Glomerular endothelial cell (primary cell): ENCODE measurements at regions not wholly inside any gene's neighbourhood (a gene's known extent, or its start where the extent isn't known, plus 50 kb on each side); places are given as distances from the start of the nearest gene placed in this dataset.

Experiments used
- DNase-seq: peaks from one replicate; pipeline ENCODE4 v3.0.0-alpha.2; 2011; ENCODE audit warnings: low read depth, low spot score; ENCODE audit errors: extremely low read depth

DNA sequence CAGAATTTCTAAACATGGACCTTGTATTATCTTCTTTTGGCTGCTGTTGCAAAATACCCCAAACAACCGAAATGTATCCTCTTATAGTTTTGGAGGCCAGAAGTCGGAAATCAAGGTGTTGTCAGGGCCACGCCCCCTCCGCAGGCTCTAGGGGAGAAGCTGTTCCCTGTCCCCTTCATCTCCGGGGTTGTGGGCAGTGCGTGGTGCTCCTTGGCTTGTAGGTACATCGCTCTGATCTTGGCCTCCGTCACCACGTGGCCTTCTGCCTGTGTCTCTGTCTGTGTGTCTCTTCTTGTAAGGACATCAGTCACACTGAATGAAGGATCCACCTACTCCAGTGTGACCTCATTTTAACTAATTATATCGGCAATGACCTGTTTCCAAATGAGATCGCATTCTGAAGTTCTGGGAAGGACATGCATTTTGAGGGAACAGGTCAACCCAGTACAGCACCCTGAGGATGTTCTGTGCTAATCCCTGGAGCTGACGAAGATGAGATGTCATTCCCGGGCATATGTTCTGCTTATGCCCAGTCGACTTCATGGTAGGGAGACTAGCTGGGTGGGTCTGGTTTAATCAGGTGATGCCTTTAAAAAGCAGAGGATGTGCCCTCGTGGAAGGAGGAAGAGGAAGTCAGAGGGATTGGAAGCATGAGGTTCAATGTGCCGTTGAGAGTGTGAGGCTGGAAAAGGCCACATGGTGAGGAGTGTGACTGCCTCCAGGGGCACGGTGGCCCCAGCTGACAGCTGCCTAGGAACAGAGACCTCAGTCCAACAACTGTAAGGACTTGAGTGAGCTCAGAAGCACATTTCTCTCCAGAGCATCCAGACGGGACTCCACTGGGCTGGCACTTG lies 531.1 kb downstream of the TBC1D22A start:
- no peak for DNase-seq

- DNase-seq: no peak
These were observed 530.3 kb downstream of the TBC1D22A start for GRCh38 chr22:47292546-47293320.

GRCh38 chr22:47291565-47292495 lies 529.4 kb downstream of the TBC1D22A start:
- DNase-seq: no peak

DNA sequence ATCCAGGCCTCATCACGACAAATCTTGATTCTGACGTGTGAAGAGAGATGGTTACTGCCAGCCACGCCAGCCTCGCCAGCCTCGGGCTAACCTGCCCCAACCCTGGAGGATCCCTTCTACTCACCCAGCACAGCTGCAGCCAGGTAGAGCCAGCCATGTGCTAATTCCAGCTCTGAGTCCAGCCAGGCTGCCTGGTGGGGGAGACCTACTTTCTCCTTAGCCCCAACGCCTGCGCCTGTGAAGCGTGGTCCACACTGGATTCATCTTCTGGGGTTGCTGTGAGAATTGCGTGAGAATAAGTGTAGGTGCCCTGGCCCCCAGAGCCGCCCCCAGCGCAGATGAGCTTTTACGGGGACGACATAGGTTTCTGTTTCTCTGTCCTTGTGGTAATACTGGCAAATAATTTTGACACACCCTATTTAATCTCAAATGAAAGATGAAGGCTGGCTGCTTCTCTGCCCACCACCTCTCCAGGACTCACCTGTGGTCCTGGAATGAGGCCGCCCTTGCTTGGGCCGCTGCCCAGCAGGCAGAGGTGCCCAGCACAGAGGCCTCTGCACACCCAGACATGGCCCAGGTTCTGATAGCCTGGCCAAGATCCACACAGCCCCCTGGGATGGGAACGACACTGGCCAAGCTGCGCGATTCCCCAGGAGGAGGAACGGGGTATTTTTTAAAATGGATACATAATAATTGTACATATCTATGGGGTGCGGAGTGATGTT lies 528.4 kb downstream of the TBC1D22A start:
- no peak for DNase-seq

DNA sequence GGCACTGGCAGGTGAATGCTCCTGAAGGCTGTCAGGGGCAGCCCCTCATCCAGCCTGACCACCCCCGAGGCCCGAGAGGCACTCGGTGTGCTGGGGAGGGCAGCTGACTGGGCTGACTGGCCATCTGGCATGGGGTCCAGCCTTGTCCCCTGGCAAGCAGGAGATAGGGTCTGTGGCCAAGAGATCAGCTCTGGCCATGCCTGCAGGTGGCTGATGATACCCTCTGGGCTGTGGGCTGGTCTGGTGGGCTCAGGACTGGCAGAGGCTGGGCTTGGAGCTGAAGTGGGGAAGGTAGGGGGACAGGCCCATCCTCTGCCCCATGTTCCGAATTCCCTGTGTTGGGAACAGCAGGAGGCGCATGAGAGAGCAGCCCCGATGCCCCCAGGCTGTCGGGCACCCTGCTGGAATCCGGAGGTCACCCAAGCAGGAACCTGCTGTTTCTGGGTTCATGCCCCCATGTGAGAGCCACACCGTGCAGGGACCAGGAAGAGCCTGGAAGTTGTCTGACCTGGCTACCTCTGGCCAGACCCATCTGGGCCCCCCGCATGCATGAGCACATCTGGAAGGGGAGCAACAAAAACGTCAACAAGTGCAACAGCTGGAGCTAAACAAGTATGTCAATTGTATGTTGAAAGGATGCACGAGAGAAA lies 527.0 kb downstream of the TBC1D22A start:
- DNase-seq: no peak

DNA sequence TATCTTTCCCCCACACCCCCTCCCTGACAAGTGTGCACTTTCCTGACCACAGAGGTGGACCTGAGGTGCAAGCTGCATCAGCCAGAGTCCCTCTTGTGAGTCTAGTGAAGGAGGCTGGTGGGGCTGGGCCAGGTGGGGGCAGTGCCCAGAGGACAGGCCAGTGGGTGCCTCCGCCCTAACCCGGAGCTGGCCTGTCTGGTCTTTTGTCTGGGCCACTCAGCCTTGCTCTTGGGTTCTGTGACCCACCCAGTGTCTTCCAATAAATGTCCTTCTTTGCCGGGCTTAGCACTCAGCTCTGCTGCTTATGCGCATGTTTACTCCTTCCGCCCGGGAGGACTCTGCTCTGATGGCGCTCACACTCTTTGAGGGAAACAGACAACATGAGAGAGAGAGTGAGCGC lies 526.2 kb downstream of the TBC1D22A start:
- DNase-seq: no peak

GRCh38 chr22:47287516-47287915 lies 525.1 kb downstream of the TBC1D22A start:
- DNase-seq: no peak

- no peak for DNase-seq
These were observed 524.1 kb downstream of the TBC1D22A start for GRCh38 chr22:47286590-47286989.

DNA sequence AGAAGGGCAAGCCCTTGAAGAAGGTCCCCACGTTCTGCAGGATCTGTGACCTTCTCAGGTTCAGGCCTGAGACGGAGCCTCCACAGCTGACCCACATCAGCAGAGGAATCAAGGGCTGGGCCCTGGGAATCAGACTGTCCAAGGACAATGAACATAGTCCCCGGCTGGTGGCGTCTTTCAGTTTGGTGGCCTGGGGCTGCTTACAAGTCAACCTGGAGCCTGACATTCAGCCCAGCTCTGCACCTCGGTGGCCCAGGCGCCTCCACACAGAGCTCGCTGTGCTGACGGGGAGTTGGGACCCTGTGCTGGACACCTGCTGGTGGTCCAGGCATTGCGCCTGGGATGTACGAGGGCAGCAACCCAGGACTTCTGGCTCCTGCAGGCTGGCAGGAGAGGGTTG lies 523.5 kb downstream of the TBC1D22A start:
- no peak for DNase-seq

DNA sequence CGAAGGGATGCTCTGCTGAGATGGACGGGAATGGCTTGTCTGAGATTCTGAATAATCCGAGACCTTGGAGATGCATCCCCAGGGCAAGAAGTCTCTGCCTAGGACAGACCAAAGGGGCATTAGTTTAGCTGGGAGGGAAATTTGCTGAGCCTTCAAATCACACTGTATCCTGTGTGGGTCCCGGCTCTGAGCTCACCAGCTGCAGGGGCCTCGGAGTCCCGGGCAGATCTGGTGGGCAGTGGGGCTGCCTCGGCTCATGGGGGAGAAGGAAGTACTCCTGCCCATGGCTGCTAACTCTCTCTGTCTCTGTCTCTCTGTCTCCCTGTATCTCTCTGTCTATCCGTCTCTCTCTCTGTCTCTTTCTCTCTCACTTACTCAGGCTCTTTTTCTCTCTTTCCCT lies 522.4 kb downstream of the TBC1D22A start:
- DNase-seq: no peak

GRCh38 chr22:47284360-47284759 lies 521.9 kb downstream of the TBC1D22A start:
- DNase-seq: no peak

GRCh38 chr22:47283616-47284270 lies 521.3 kb downstream of the TBC1D22A start:
- DNase-seq: no peak

DNA sequence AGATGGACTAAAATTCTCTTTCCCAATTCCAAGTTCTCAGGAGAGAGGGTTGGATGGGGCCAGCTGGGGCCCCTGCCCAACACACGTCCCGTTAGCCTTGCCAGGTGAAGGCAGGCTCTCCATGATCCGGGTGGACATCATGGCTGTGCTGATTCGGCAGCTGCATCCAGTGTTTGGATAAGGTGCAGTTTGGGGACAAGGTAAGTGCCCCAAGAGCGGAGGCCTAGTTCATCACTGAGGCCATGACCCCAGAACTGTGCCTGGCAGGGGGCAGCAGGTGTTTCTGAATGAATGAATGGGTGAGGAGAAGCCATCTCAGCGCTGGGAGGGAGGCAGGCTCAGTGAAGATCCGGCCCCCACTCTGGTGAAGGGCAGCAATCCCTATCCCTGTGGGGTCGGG lies 520.4 kb downstream of the TBC1D22A start:
- no peak for DNase-seq

DNA sequence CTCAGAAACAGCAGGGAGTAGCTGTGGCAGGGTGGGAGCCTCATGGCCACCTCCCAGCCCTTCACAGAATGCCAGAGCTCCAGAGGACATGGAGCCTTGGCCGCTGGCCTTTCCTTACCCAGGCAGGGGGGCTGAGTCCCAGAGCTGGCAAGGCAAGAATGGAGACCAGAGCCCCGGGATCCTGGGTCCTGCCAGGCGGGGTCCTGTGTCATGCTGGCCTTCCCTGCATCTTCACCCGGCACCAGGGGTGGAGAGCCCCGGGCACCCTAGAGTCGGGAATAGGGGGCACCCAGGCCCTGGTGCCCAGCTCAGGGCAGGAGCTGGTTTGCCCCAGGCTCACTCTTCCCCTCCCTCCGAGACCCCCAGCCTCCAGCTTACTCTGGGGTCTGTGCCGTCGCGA lies 519.9 kb downstream of the TBC1D22A start:
- no peak for DNase-seq

- no peak for DNase-seq
These were observed 519.0 kb downstream of the TBC1D22A start for GRCh38 chr22:47281126-47282106.

DNA sequence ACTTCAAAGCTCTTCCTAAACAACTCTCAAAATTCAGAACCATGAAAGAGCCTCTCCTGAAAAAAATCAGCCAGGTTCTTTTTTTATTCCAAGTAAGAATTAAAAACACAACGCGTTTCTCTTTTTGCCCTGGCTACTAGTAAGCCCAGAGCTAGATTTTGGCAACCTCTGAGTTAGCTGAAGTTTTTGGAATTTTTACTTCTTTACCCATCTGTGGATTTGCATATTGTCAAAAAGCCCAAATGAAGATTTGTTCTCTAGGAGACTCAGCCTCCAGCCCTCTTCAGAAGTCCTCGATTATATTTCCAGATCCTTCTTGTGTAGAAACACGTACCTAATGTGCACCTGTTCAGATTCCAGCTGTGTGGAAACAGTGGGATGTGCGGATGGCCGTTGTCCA lies 517.9 kb downstream of the TBC1D22A start:
- DNase-seq: no peak

DNA sequence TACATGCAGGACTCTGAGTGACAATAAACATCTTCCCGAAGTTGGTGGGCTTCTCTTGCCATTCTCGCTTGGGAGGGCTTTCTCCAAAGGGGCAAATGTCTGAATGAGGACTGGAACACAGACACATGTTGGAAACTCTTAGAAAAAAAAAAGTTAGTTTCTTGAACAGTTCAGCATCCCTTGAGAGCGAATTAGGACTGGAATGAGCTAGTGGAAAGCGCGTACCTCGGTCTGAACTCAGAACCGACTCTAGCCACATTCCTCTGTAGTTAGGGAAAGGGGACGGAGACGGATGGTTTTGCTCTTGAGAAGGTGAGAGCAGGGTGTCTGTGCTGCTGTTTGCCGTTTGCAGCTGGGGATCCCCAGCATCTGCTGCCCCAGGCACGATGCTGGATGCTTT lies 517.3 kb downstream of the TBC1D22A start:
- DNase-seq: no peak

DNA sequence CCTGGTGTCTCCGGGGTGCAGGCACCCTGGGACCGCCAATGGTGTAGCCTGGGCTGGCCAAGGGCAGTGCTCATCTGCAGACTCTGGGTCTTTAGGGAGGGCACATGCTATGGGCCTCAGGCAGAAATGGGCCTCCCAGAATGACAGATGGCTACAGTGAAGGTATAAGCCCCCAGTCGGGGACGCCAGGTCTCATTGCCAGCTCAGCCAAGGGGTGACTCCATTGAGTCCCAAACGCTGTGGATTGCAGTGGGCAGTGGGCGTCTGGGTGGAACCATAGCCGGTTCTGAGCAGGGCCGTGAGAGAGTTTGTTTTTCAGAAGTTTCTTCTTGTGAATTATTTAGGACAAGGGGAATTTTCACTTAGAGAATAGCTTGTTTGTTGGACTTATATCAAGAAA lies 516.9 kb downstream of the TBC1D22A start:
- DNase-seq: no peak
